ENCODE measurements at regions not wholly inside any gene's neighbourhood (a gene's known extent, or its start where the extent isn't known, plus 50 kb on each side); places are given as distances from the start of the nearest gene placed in this dataset.
A peak's percentile ranks its signal among the peaks of the same experiment; 100 is the strongest.

- DNase-seq, result no peak
Observed at GRCh38 chr3:124249038-124249437, 257.1 kb upstream of the ROPN1 start.

GRCh38 chr3:124250053-124250452 is 258.1 kb upstream of the ROPN1 start:
- no peak for DNase-seq

- DNase-seq, result no peak
Observed at GRCh38 chr3:124256156-124256555, 264.2 kb upstream of the ROPN1 start.

- no peak for DNase-seq
Observed at GRCh38 chr3:124256599-124256998, 264.7 kb upstream of the ROPN1 start.

- DNase-seq, result no peak
Observed at GRCh38 chr3:124257336-124257864, 265.5 kb upstream of the ROPN1 start.

- no peak for DNase-seq
Observed at GRCh38 chr3:124258057-124258500, 266.2 kb upstream of the ROPN1 start.

GRCh38 chr3:124260206-124260915 is 268.4 kb upstream of the ROPN1 start:
- DNase-seq, result no peak

GRCh38 chr3:124261306-124261705 is 269.4 kb upstream of the ROPN1 start:
- DNase-seq, result peak; percentile 69

GRCh38 chr3:124263168-124263567 is 271.2 kb upstream of the ROPN1 start:
- DNase-seq, result no peak

- DNase-seq, result no peak
Observed at GRCh38 chr3:124264346-124264745, 272.4 kb upstream of the ROPN1 start.

- peak; percentile 42 for DNase-seq
Observed at GRCh38 chr3:124266487-124266886, 274.6 kb upstream of the ROPN1 start.

- no peak for DNase-seq
Observed at GRCh38 chr3:124267406-124267805, 275.5 kb upstream of the ROPN1 start.

- peak; percentile 50 for DNase-seq
Observed at GRCh38 chr3:124268355-124268754, 276.4 kb upstream of the ROPN1 start.

- no peak for DNase-seq
Observed at GRCh38 chr3:124269619-124270018, 277.7 kb upstream of the ROPN1 start.

GRCh38 chr3:124272605-124273151 is 280.8 kb upstream of the ROPN1 start:
- DNase-seq, result no peak

GRCh38 chr3:124273651-124274050 is 281.7 kb upstream of the ROPN1 start:
- DNase-seq, result no peak

GRCh38 chr3:124274051-124274450 is 282.1 kb upstream of the ROPN1 start:
- no peak for DNase-seq

- no peak for DNase-seq
Observed at GRCh38 chr3:124275412-124275811, 283.5 kb upstream of the ROPN1 start.

- no peak for DNase-seq
Observed at GRCh38 chr3:124276133-124276532, 284.2 kb upstream of the ROPN1 start.

GRCh38 chr3:124276539-124277143 is 284.7 kb upstream of the ROPN1 start:
- DNase-seq, result no peak

- DNase-seq, result no peak
Observed at GRCh38 chr3:124277144-124277890, 285.4 kb upstream of the ROPN1 start.

GRCh38 chr3:124281453-124282316 is 289.8 kb upstream of the ROPN1 start:
- no peak for DNase-seq
